Naive thymus-derived CD4-positive, alpha-beta T cell (primary cell): ENCODE measurements at regions not wholly inside any gene's neighbourhood (a gene's known extent, or its start where the extent isn't known, plus 50 kb on each side); places are given as distances from the start of the nearest gene placed in this dataset.

ENCODE experiments used
- ATAC-seq: fragments of 150-1000 bp; cut with Tn5 transposase; 2 replicates; pipeline ENCODE4 v1.10.0; 2021; ENCODE audit warnings: mild to moderate bottlenecking, moderate library complexity
- CTCF ChIA-PET: fragments of 350-600 bp; sonication (Branson Sonifier 250); formaldehyde crosslinking; loops from one replicate; lab custom pipeline; 2021; ENCODE audit warnings: antibody characterized with exemption; lab: Charles Lee
- POLR2A ChIA-PET: fragments of 350-600 bp; sonication (Branson Sonifier 250); formaldehyde crosslinking; loops from one replicate; lab custom pipeline; 2021; ENCODE audit warnings: antibody characterized with exemption, inconsistent platforms; lab: Charles Lee
- DNase-seq, 9 donors: peaks; one replicate each; pipeline versions ENCODE4 v3.0.0 to v3.0.0-alpha.2; 2020 to 2022; ENCODE audit warnings: mixed read lengths in 1 of 9
- H3K27ac ChIP-seq: one replicate; pipeline ENCODE4 v1.7.0; 2013; ENCODE audit warnings: mild to moderate bottlenecking, low read depth, low read length, moderate library complexity
- H3K27me3 ChIP-seq, 2 donors: one replicate each; pipeline ENCODE4 v1.7.0; 2013; ENCODE audit warnings: low read length in 2 of 2, mild to moderate bottlenecking in 2 of 2, moderate library complexity in 2 of 2; ENCODE audit not compliant: control insufficient read depth in 2 of 2, insufficient read depth in 2 of 2
- H3K36me3 ChIP-seq, 3 experiments: 1 replicate in 2 of 3; 2 replicates in 1 of 3; pipeline ENCODE4 v1.7.0; 2013; ENCODE audit warnings: low read length in 3 of 3, mild to moderate bottlenecking in 3 of 3, moderate library complexity in 1 of 3; ENCODE audit not compliant: insufficient read depth in 3 of 3, control insufficient read depth in 2 of 3
- H3K4me1 ChIP-seq, 2 donors: one replicate each; pipeline ENCODE4 v1.7.0; 2013; ENCODE audit warnings: low read length in 2 of 2, mild to moderate bottlenecking in 2 of 2, moderate library complexity in 1 of 2; ENCODE audit not compliant: control insufficient read depth in 2 of 2, insufficient read depth in 2 of 2
- H3K4me3 ChIP-seq: 2 replicates; pipeline ENCODE4 v1.7.0; 2013; ENCODE audit warnings: mild to moderate bottlenecking, low read length
- H3K9me3 ChIP-seq, 3 experiments: 1 replicate in 2 of 3; 2 replicates in 1 of 3; pipeline ENCODE4 v1.7.0; 2013; ENCODE audit warnings: low read length in 3 of 3; ENCODE audit not compliant: control insufficient read depth in 2 of 3
- H3K27ac Mint-ChIP-seq, 9 donors: one replicate each; pipeline ENCODE4 v1.8.0; 2020 to 2022; ENCODE audit warnings: mixed read lengths in 9 of 9, mild to moderate bottlenecking in 8 of 9, moderate library complexity in 5 of 9, inconsistent platforms in 2 of 9
- H3K27me3 Mint-ChIP-seq, 5 donors: one replicate each; pipeline ENCODE4 v1.8.0; 2021 to 2022; ENCODE audit warnings: mixed read lengths in 5 of 5, mild to moderate bottlenecking in 1 of 5
- H3K36me3 Mint-ChIP-seq, 5 donors: one replicate each; pipeline ENCODE4 v1.8.0; 2020 to 2022; ENCODE audit warnings: mixed read lengths in 5 of 5, mild to moderate bottlenecking in 3 of 5, inconsistent platforms in 1 of 5
- H3K4me1 Mint-ChIP-seq, 7 donors: one replicate each; pipeline ENCODE4 v1.8.0; 2020 to 2022; ENCODE audit warnings: mixed read lengths in 7 of 7, mild to moderate bottlenecking in 3 of 7, inconsistent platforms in 1 of 7
- H3K4me3 Mint-ChIP-seq, 10 donors: one replicate each; pipeline ENCODE4 v1.8.0; 2020 to 2022; ENCODE audit warnings: mild to moderate bottlenecking in 10 of 10, mixed read lengths in 10 of 10, moderate library complexity in 6 of 10, inconsistent platforms in 2 of 10
- H3K9me3 Mint-ChIP-seq, 11 donors: one replicate each; pipeline ENCODE4 v1.8.0; 2020 to 2022; ENCODE audit warnings: mixed read lengths in 11 of 11, mild to moderate bottlenecking in 4 of 11, inconsistent platforms in 1 of 11, moderate library complexity in 1 of 11
- intact Hi-C, 2 donors: fragments of 100-400 bp; cut with micrococcal nuclease; formaldehyde crosslinking; loops; one replicate each; pipeline ENCODE4 v1.15.1; 2023

DNA sequence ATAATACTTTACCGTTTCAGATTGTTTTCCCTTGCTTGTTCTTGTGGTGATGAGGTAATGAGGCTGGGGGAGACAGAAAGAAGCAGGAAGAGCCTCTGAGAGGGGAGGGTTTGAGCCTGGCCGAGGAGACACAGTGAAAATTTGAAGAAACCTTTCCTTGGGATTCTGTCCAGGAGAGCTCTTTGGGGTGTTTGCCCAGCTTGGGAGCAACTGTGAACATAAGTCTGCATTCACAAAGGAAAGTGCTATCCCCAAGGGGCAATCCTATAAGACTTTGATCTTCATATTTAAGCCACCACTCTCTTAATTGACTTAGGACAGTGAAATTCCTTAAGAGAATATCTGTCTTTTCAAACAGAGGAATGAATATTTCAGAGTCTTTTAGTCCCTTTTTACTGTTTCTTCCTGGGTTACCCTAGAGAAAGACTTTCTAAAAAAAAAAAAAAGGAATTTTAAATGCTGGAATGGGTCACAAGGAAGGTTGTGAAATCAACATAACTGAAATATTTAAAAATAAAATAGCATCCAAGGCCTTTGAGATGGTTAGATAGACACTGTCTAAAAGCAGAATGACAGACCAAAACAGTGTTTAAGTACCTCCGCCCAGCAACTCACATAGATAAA, 52.5 kb upstream of the STAM2 start:
- intact Hi-C loops, result no loop called here
- peaks cover 0 to 2% (median 0%) of the 10 kb centered on the region in 7 donors for H3K4me1 Mint-ChIP-seq
- H3K27ac Mint-ChIP-seq, result no peak overlapping the region
- DNase-seq (no peak), ATAC-seq (no peak)
- H3K4me3 ChIP-seq, result no peak overlapping the region
- no peak overlapping the region for H3K4me3 Mint-ChIP-seq
- H3K27ac ChIP-seq, result no peak overlapping the region
- H3K9me3 ChIP-seq, result no peaks in the 10 kb centered on the region
- ChIA-PET POLR2A (no interaction called here), CTCF (no interaction called here)
- peaks cover 7 to 15% (median 9%) of the 10 kb centered on the region in 5 donors for H3K27me3 Mint-ChIP-seq
- peaks cover 0 to 3% (median 0%) of the 10 kb centered on the region in 11 donors for H3K9me3 Mint-ChIP-seq
- no peaks in the 10 kb centered on the region for H3K36me3 ChIP-seq
- no peaks in the 10 kb centered on the region for H3K4me1 ChIP-seq
- H3K36me3 Mint-ChIP-seq, result peaks cover 0 to 3% (median 0%) of the 10 kb centered on the region in 5 donors
- H3K27me3 ChIP-seq, result no peaks in the 10 kb centered on the region

GRCh38 chr2:152231446-152231845, 55.9 kb upstream of the STAM2 start:
- peaks cover 0 to 3% (median 0%) of the 10 kb centered on the region in 11 donors for H3K9me3 Mint-ChIP-seq
- Histone ChIP-seq H3K27ac (no peak overlapping the region), H3K9me3 (no peaks in the 10 kb centered on the region), H3K36me3 (no peaks in the 10 kb centered on the region), H3K4me3 (no peak overlapping the region), H3K4me1 (no peaks in the 10 kb centered on the region), H3K27me3 (no peaks in the 10 kb centered on the region)
- no peak overlapping the region for H3K27ac Mint-ChIP-seq
- no peak for DNase-seq
- intact Hi-C loops, result no loop called here
- CTCF ChIA-PET, result no interaction called here
- peaks cover 0 to 3% (median 0%) of the 10 kb centered on the region in 5 donors for H3K36me3 Mint-ChIP-seq
- POLR2A ChIA-PET, result no interaction called here
- no peak for ATAC-seq
- no peak overlapping the region for H3K4me3 Mint-ChIP-seq
- H3K27me3 Mint-ChIP-seq, result peaks cover 0 to 9% (median 4%) of the 10 kb centered on the region in 5 donors
- H3K4me1 Mint-ChIP-seq, result no peaks in the 10 kb centered on the region

GRCh38 chr2:152234277-152234676, 58.7 kb upstream of the STAM2 start:
- POLR2A ChIA-PET, result no interaction called here
- H3K4me1 ChIP-seq, result no peaks in the 10 kb centered on the region
- H3K4me3 ChIP-seq, result no peak overlapping the region
- CTCF ChIA-PET, result no interaction called here
- no peak for ATAC-seq
- no peak for DNase-seq
- Mint-ChIP-seq H3K4me1 (no peaks in the 10 kb centered on the region), H3K27me3 (peaks cover 0 to 9% (median 4%) of the 10 kb centered on the region in 5 donors), H3K27ac (no peak overlapping the region), H3K4me3 (no peak overlapping the region), H3K36me3 (peaks cover 0 to 3% (median 0%) of the 10 kb centered on the region in 5 donors), H3K9me3 (peaks cover 0 to 3% (median 0%) of the 10 kb centered on the region in 11 donors)
- no peak overlapping the region for H3K27ac ChIP-seq
- intact Hi-C loops, result no loop called here
- H3K36me3 ChIP-seq, result no peaks in the 10 kb centered on the region
- no peaks in the 10 kb centered on the region for H3K27me3 ChIP-seq
- no peaks in the 10 kb centered on the region for H3K9me3 ChIP-seq

GRCh38 chr2:152236191-152236925, 60.8 kb upstream of the STAM2 start:
- CTCF ChIA-PET, result no interaction called here
- H3K36me3 Mint-ChIP-seq, result peaks cover 0 to 3% (median 0%) of the 10 kb centered on the region in 5 donors
- intact Hi-C loops, result no loop called here
- no peak overlapping the region for H3K4me3 Mint-ChIP-seq
- no peaks in the 10 kb centered on the region for H3K36me3 ChIP-seq
- H3K9me3 Mint-ChIP-seq, result peaks cover 0 to 22% (median 6%) of the 10 kb centered on the region in 11 donors
- H3K4me1 ChIP-seq, result no peaks in the 10 kb centered on the region
- no peaks in the 10 kb centered on the region for H3K9me3 ChIP-seq
- H3K4me3 ChIP-seq, result no peak overlapping the region
- H3K27me3 ChIP-seq, result no peaks in the 10 kb centered on the region
- ATAC-seq, result no peak
- H3K27ac Mint-ChIP-seq, result no peak overlapping the region
- POLR2A ChIA-PET, result no interaction called here
- H3K27me3 Mint-ChIP-seq, result peaks cover 0 to 7% (median 4%) of the 10 kb centered on the region in 5 donors
- no peak overlapping the region for H3K27ac ChIP-seq
- DNase-seq, result no peak
- H3K4me1 Mint-ChIP-seq, result no peaks in the 10 kb centered on the region

DNA sequence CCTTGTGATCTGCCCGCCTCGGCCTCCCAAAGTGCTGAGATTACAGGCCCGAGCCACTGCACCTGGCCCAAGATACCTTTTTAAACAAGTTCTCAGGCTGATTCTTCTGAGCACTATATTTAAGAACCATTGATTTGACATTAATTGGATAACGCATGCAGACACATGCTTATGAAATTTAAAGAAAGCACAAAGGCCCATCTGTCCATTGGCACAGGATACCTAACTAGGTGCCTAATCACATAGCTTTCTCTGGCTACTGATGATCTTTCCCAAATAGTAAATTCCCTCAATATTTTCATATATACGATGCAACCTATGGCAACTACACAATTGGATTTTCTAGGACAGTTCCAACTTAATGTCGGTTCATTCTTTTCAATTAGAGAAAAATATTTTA, 62.5 kb upstream of the STAM2 start:
- Histone ChIP-seq H3K27me3 (no peaks in the 10 kb centered on the region), H3K9me3 (no peaks in the 10 kb centered on the region), H3K27ac (no peak overlapping the region), H3K4me1 (no peaks in the 10 kb centered on the region), H3K36me3 (no peaks in the 10 kb centered on the region), H3K4me3 (no peak overlapping the region)
- Mint-ChIP-seq H3K27me3 (peaks cover 0 to 9% (median 0%) of the 10 kb centered on the region in 5 donors), H3K27ac (no peak overlapping the region), H3K9me3 (peaks cover 0 to 23% (median 6%) of the 10 kb centered on the region in 11 donors), H3K36me3 (no peaks in the 10 kb centered on the region), H3K4me1 (peaks cover 0 to 5% (median 0%) of the 10 kb centered on the region in 7 donors), H3K4me3 (no peak overlapping the region)
- DNase-seq (no peak), ATAC-seq (no peak)
- ChIA-PET POLR2A (no interaction called here), CTCF (interaction anchor here (0.7 kb wide), 1 partner anchor 104 kb away, joined by 5 read pairs; no protein-coding TSS in a partner anchor)
- intact Hi-C loops, result no loop called here

DNA sequence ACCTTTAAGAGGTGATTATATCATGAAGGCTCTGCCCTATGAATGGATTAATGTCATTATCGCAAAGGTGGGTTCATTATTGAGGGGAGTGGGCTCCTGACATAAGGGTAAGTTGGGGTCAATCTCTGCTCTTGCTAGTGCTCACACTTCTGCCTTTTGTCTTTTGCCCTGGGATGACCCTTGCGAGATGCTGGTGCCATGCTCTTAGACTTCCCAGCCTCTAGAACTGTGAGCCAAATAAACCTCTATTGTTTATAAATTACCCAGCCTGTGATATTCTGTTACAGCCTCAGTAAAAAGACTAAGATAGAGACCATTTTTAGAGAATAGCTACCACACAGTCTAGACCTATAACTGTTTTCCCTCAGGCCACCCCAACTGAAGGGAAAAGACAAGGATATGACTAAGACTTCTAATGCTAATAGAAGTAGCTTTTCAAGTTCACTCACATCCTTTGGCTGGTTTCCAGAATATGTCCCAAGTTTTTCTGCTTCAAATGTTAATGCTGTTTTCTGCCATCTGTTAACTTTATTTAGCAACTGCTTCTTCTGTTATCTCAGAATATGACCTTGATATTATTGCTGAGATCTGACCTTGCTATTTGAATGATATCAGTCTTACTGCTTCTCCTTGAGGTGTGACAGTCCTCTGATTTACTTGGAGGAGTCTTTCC, 65.1 kb upstream of the STAM2 start:
- no peaks in the 10 kb centered on the region for H3K27me3 ChIP-seq
- ATAC-seq (no peak), DNase-seq (no peak)
- H3K9me3 ChIP-seq, result no peaks in the 10 kb centered on the region
- Mint-ChIP-seq H3K36me3 (no peaks in the 10 kb centered on the region), H3K4me1 (peaks cover 0 to 5% (median 0%) of the 10 kb centered on the region in 7 donors), H3K4me3 (no peak overlapping the region), H3K27me3 (peaks cover 0 to 15% (median 2%) of the 10 kb centered on the region in 5 donors), H3K27ac (no peak overlapping the region), H3K9me3 (peaks cover 0 to 23% (median 6%) of the 10 kb centered on the region in 11 donors)
- CTCF ChIA-PET, result no interaction called here
- H3K4me1 ChIP-seq, result no peaks in the 10 kb centered on the region
- intact Hi-C loops, result no loop called here
- no peak overlapping the region for H3K4me3 ChIP-seq
- POLR2A ChIA-PET, result no interaction called here
- H3K36me3 ChIP-seq, result no peaks in the 10 kb centered on the region
- H3K27ac ChIP-seq, result no peak overlapping the region
